Hematopoietic multipotent progenitor cell treated with erythropoietin and hydrocortisone succinate and interleukin-3 and kit ligand, for 17 days (in vitro differentiated cells): ENCODE measurements at regions not wholly inside any gene's neighbourhood (a gene's known extent, or its start where the extent isn't known, plus 50 kb on each side); places are given as distances from the start of the nearest gene placed in this dataset.
"Not testable (repeated sequence)": the region's sequence is repeated elsewhere in the genome, so short reads cannot be mapped to it uniquely, and the experiment has no call there.

Experiments used
- DNase-seq: peaks from one replicate; pipeline ENCODE4 v3.0.0-alpha.2; 2015; ENCODE audit warnings: low spot score

DNA sequence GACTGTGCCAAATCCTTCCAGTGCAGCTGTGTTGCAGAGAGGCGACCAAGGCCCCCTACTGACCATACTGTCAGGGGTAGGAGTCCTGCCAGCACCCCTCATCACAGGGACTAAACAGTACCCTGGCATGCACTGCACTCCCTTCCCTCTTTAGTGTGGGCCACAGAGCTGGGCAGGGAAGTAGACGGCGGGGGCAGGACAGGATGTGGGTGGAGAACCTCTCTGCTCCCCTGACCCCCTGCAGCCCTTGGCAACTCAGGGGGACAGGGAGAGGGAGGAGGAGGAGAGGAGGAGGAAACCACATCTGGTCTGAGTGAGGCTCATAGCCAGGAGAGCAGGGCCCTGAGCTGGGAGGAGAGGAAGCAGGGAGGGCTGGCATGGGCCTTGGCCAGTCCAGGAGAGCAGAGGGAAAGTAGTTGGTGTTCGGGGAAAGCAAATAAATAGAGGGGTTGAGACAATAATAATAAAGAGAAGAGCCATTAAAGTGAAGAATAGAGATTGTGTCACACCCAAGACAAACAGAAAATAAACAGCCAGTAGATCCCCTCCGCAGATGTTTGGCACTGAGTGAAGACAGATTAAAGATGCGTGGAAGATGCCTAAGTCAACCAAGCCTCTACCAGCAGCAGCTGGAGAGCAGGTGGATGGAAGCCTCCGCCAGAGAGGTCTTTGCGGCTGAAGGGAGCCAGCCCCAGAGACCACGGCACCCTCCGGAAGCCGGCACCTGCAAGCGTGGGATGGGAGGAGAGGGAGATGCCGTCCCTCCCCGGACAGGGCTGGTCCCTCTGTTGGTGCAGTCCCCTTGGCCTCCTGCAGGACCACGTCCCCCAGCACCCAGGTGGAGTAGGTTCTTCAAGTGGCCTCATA lies 61.5 kb downstream of the RPUSD4 start:
- no peak for DNase-seq

DNA sequence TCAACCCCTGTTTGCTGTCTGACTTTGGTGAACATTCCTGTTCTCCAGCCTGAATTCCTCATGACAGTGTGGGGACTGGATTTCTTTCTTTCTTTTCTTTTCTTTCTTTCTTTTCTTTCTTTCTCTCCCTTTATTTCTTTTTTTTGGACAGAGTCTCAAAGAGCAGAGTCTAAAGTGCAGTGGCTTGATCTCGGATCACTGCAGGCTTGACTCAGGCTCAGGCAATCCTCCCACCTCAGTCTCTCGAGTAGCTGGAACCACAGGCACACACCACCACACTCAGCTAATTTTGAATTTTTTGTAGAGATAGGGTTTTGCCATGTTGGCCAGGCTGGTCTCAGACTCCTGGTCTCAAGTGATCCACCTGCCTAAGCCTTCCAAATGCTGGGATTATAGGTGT lies 63.1 kb downstream of the RPUSD4 start:
- no peak for DNase-seq

DNA sequence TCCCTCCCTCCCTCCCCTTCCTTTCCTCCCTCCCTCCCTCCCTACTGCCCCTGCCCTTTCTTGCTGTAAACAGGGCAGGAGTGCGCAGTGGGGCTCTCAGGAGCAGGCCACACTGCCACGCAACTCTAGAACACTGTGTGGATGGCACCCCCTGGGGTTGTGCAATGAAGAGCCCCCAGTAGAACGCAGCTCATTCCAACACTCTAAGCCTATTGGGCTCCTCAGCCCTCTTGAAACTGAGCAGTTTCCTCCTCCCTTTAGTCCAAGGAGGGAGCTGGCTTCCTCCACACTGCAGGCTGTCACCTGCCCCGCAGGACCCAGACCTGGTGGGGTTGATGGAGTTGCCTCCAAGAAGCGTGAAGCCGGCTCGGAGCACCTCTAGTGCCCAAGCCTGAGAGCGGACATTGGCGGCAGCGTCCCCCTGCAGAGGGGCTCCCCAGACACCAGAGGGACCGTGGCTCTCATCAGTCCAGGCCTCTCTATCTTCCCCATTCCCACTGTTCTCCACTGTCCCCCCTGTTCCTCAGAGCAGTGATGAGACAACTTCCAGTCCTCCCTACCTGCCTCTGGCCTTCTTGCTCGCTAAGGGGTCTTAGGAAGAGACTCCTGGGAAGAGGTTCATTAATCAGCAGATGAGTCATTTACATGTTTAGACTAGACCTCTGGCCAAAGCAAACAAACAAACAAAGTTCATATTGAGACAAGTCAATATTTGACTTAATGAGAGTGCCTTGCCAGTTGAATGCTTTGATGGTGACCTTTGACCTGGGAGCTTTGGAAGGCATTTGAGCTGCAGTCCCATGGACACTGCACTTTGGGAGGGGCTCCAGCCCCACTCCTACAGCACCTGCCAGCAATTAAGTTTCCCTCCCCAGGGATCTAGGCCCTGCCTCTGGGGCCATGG lies 64.0 kb downstream of the RPUSD4 start:
- DNase-seq = no peak

DNA sequence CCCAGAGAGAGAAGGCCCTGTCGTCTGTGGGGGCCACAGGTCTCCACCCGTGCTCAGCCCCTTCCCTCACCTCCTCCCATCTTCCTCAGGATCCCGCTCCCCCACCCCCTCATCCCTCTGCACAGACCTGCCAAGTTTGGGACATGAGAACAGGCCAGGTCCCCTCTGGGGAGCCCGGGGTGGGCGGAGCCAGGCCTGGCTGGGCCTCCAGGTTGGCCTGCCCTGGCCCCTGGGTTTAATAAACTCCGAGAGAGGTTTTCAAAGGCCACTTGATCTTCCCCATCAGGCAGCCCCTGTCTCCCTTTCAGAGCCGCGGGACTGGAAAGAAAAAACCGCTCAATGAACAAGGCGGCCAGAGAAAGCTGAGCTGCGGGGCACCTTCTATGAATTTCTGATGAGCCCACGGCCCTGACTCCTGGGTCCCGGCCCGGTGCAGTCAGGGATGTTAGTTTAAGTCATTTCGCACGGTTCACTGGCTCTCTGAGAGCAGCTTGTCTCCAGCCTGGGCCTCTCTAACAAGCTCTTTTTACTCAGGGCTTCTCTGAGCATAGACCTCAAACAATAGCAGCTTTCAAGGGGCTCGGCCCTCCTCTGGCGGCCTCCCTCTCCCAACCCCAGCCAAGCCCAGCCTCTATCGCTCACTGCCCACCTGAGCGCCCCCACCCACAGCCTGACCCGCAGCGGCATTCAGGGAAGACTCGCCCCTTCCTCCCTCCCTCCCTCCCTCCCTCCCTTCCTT lies 64.8 kb downstream of the RPUSD4 start:
- DNase-seq = no peak

DNA sequence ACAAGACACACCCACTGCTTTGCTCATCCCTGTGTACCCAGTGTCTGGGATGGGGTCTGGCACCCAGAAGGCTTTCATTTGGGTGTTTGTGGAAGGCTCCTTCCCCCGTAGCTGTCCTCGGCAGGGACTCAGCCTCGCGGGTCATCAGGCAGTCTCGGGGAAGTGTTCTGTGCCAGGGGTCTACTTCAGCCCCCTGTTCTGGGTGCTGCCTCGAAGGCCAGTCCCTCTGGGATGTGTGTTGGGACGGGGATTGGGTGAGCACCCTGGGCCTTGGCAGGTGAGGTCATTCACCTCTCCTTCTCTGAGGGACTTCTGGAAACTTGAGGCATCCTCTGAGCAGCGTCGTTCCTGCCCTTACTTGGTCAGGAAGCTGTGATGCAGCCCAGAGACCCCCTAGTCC lies 65.5 kb downstream of the RPUSD4 start:
- DNase-seq = no peak

DNA sequence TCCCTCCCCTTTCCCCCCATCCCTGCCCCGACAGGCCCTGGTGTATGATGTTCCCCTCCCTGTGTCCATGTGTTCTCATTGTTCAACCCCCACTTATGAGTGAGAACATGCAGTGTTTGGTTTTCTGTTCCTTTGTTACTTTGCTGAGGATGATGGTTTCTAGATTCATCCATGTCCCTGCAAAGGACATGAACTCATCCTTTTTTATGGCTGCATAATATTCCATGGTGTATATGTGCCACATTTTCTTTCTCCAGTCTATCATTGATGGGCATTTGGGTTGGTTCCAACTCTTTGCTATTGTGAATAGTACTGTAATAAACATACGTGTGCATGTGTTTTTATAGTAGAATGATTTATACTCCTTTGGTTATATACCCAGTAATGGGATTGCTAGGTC lies 68.0 kb downstream of the RPUSD4 start:
- not testable (repeated sequence) for DNase-seq

DNA sequence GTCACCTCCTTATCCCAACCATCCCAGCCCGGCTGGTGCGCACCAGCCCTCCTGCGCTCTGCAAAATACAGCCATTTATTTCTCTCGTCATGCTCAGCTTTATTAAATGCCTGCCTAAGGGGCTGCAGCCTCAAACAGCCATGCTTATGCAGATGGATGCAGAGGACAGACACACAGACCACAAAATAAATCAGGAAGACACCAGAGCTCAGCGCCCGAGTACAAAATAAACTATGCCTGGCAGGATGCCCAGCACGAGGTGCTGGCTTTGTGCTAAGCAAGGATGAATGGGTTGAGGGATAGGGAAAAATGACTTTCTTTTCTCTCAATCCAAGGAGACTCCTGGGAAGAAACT lies 70.5 kb downstream of the RPUSD4 start:
- DNase-seq = no peak

DNA sequence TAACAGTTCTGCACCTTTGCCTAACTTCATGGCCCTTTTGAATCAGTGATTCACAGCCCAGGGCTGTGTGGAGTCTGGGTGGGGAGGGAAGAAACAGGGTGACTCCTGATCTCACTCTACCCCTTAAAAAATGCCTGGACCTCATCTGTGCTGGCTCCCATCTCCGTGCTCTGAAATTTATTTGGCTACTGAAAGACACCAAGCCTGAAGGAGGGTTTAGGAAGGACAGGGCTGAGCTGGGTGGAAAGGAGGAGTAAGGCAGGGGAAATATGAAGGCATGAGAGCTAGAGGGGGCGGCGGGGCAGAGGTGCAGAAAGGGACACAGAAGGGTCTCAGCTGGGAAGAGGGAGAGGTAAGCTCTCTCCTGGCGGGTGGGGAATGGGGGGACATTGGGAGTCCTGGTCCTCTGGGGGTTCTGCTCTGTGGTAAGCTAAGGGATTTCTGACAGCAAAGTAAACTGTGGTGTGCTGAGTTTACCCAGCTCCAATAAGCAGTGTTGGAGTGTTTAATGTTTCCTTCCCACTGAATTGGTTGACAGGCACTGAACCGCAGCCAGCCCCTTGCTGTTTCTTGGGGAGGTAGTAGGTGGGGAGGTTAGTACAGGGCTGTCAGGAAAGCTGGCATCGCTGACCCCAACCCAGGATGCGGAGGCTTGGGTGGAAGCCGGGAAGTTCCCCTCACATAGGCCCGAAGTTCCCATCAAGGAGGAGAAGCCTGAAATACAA lies 71.1 kb downstream of the RPUSD4 start:
- no peak for DNase-seq

DNA sequence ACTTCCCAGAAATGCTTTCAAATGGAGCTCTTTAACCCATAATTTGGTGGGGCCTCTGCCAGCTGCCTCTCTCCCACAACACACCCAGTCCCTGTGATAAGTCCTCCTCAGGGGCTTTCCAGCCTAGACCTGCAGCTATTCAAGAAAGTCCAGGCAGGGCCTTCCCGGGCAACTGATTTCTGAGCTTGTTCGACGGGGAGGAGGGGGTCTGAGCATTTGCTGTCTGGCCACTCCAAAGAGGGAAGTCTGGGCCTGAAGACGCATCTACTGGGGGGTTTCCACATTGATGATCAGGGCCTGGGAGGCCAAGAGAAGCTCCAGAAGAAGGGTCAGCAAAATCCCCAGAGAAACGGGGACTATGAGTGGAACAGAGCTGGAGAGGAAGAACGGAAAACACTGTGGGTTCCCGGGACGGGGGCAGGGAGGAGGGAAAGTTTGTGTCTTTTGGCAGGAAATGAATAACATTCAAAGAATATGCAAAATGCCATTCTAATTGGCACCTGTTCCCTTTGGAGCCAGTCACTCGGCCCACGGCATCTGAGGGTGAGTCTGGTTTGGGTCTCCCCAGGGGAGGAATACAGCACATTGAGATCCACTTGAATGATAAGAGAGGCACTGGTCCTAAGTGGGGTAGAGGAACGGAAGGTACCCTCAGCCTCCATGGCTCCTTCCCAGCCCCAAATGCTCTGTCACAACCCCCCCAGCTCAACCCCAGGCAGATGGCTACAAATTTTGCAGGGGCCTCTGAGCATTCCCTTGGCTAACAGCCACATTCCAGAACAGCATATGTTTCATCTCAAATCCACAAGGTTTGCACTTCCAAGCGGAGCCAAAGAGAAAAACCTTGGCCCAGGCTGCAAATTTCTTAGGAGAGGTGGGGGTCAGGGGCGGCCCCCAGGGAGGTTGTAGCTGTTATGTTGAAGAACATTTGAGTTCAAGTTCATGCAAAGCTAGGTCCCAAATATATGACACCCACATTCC lies 72.0 kb downstream of the RPUSD4 start:
- DNase-seq = no peak

DNA sequence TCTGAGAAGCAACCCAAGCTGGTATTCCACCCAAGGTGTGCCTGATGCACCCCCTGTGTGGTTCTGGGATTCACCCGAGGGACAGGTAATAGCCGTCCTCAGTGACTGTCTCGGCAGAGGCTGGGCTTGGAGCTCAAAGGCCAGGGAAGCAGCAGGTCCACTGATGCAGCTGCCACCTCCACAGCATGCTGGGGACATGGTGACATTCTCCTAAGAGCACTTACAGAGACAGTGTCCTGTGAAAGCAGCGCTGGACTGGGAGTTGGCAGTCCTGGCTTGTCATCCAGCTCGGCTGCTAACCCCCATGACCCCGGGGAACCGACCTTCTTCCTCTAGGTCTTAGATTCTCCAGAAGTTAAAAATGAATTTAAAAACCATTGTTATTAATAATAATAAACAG lies 72.8 kb downstream of the RPUSD4 start:
- DNase-seq = no peak

DNA sequence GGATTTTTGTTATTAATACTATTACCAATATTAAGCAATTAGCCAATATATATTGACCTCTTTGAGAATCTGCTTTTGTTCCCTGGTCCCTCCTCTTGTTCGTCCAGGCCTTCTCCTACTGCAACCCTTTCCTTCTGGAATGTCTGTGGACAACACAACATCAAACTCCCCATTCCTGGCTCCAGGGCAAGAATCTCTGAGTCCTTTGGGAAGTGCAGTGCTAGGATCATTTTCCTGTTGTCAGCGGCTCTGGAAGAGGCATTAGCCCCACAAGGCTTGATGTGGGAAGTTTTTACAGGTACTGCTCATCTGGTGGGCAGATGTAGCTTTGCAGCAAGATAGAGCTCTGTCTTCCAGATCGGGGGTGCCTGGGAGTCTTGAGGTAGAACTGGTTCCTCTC lies 74.3 kb downstream of the RPUSD4 start:
- DNase-seq = no peak

DNA sequence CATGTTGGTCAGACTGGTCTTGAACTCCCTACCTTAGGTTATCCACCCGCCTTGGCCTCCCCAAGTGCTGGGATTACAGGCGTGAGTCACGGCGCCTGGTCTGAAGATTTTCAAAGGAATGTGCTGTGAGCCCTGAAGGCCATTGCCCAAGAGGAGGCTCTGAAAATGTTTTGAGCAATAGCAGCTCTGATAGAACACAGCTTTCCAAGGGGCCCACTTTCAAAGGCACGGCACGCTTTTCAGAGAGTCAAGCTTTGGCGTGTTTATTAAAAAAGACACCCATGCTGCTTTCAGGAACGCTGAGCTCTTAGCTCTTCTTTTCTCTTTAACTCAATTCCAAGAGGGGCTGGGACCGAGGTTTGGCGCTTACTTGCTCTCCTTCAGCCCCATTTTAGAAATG lies 73.8 kb upstream of the CDON start:
- DNase-seq = no peak

DNA sequence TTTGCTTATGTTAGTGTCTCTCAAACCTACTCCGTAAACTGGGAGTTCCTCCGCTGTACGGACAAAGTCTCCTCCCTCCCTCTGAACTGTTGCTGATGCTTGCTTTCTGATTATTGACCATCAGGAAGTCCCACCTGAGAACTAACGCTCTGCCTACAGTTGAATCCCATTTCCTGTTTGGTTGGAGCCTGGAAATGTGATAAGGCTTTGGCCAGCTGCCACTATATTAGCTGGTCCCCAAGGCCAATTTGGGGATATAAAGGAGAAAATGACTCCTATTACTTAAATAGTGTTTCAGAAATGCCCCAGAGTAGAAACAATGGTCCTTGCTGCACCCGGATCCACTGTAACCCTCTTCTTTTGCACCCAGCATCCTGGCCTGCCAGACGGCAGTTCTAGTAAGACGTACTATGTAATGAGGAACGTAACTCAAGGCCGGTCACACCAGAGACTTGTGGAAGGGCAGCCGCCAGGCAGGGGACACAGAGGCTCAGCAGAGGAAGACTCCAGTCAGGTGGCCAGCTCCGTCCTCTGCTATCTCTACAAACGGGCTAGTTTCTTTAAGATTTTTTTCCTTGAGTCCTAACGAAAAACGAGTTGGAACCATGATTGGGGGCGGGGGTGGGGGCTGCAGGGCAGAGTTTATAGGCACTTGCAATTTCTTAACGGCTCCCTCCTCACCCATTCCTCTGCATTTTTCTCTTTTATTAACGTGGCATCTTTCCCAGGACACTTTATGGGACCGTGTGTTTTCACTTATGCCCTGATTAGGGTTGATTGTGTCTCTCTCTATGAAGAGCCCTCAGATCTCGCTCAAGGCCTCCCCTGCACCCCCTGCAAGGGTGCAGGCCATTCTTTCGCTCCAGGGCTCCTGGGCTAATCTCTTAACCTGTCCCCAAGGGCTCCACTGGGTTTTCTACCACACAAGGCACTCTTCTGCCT lies 72.8 kb upstream of the CDON start:
- no peak for DNase-seq

DNA sequence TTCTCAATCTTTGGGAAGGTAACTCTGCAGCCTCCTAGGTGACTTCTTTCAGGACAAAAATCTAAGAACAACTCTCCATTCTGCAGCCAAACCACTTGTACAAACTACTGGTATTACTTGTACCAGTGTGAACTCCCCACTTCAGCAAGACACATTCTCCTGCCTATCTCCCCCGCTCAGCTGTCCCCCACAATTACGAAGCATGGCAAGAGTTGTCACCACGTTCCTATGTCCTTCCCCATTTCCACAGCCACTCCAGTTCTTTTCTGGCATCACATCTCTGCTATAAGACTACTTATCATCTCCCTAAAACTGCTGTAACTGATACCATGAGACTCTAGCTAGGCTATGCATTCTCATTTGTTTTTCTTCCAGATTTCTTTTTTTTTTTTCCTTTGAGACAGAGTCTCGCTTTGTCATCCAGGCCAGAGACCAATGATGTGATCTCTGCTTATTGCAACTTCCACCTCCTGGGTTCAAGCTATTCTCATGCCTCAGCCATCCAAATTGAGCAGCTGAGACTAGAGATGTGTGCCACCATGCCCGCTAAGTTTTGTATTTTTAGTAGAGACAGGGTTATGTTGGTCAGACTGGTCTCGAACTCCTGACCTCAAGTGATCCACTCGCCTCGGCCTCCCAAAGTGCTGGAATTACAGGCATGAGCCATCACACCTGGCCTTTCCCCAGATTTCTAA lies 71.9 kb upstream of the CDON start:
- DNase-seq = no peak

DNA sequence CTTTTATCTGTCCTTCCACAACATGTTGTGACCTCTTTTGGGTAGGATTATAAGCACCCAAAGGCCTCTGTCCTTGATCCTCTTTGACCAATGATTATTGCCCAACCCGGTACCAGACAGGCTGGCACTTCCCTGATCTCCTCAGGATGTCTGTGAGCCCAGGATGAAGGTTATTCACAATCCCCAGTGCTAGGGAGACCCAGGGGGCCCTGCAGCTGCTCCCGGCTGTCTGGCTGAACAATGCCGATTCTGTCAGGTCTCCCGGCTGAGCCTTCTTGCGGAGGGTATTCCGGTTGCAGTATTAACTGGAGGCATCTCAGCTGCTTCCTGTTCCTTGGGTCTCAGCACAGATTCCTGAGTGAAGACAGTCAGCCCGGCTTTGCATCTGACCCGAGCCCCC lies 71.2 kb upstream of the CDON start:
- DNase-seq = no peak

DNA sequence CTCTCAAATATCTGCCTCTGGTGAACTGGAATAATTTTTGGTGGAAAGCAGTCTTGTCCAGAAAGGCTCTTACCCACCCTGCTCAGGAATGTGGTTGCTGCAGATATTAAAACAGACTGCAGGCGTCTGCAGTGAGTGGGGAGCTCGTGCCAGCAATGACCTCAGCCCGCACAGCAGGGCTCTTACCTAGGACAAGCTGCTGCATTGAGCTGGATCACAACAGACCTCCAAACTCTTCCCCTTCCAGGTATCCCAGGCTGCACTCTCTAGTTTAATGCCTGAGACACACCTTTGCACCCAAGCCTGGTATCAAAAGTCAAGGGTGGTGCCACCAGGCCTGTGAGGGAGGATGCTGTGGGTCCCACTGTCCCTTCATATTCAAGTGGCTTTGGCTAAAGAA lies 69.7 kb upstream of the CDON start:
- no peak for DNase-seq

DNA sequence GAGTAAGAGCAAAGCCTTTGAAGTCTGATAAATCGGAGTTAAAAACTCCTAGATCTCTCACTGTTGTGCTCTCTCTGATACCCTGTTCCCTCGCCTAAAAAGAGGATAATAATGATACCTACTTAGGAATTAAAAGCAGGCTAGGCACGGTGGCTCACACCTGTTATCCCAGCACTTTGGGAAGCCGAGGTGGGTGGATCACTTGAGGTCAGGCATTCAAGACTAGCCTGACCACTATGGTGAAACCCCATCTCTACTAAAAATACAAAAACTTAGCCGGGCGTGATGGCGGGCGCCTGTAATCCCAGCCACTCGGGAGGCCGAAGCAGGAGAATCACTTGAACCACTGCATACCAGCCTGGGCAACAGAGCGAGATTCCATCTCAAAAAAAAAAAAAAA lies 68.1 kb upstream of the CDON start:
- not testable (repeated sequence) for DNase-seq

DNA sequence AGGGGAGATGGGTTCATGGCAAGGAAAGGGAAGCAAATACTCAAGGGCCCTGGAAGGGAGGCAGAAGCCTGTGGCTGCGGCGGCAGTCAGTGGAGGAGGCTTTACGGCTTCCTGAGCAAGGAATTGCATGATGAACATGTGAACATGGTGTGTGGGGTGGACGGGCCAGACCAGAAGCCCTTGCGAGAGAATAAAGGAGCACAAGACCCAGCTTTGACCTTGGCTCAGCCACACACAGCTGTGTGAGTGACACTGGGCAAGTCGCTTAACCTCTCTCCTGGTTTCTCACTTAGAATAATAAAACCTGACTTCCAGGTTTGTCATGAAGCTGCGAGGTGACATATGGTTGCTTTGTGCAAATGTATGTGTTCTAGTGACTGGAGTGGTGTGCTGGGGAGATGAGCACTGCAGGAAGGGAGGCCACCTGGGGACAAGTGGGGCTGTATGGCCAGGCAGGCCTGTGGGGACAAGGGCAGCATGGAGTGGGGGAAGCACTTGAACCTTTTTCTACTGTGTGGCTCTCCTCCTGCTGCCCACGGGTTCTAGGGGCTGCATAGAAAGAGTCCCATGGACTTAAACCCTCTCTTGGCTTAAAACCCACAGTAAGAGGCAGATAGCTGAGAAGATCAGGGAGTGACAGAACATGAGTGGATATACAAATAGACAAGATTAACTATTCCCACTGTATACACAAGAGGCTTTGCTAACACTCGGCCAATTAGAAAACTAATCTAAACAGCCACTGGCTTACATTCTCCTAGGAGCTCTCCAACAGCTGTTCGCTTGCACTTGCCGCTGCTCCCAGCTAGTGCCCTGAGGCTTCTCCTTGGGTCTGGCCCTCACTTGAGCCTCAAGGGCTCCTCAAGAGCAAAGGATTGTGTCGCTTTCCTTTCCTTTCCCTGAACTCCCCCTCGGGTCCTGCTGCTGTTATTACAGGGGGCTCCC lies 67.3 kb upstream of the CDON start:
- no peak for DNase-seq
